ENCODE measurements at regions not wholly inside any gene's neighbourhood (a gene's known extent, or its start where the extent isn't known, plus 50 kb on each side); places are given as distances from the start of the nearest gene placed in this dataset.

DNA sequence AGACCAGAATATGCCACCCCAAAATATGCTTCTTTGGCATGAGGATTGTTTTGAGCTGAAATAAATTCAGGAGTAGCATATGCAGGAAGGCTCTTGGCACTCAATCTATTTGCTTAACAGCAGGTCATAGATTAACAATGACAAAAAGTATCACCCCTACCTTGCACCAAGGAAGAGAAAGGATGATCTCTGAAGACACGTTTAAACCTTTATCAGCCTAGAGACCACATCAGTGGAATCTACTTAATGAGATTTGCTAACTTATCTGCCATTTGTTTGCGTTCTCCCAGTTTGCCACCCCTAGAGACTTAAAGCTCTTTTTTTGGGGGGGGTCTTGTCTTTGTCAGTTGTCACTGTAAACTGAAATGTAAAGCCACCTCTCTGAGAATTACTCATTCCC lies 1278.7 kb upstream of the USP15 start:
- H3K9me3 ChIP-seq (ENCODE audit: control insufficient read depth, low read length) = peaks cover 5% of the 10 kb centered on the region
- WGBS, 2 experiments (ENCODE audit: insufficient coverage in 2 of 2) = 25% methylated on average over 1 of the region's 2 CpGs; no CpG with 5 or more reads in 1 of the 2 experiments
- no peak overlapping the region for H3K27ac ChIP-seq (ENCODE audit: low read depth, low read length, severe bottlenecking)
- H3K36me3 ChIP-seq (ENCODE audit: control insufficient read depth, insufficient read depth, low read length) = no peaks in the 10 kb centered on the region
- no peak overlapping the region for H3K4me3 ChIP-seq (ENCODE audit: extremely low read depth, insufficient read depth, low read length, poor library complexity, severe bottlenecking)
- H3K4me1 ChIP-seq (ENCODE audit: control insufficient read depth, insufficient read depth, low read length, poor library complexity, severe bottlenecking) = peaks cover 5% of the 10 kb centered on the region

GRCh38 chr12:60992087-60992486 lies 1268.1 kb upstream of the USP15 start:
- Histone ChIP-seq H3K36me3 (ENCODE audit: control insufficient read depth, insufficient read depth, low read length) (no peaks in the 10 kb centered on the region), H3K4me1 (ENCODE audit: control insufficient read depth, insufficient read depth, low read length, poor library complexity, severe bottlenecking) (no peaks in the 10 kb centered on the region), H3K4me3 (ENCODE audit: extremely low read depth, insufficient read depth, low read length, poor library complexity, severe bottlenecking) (no peak overlapping the region), H3K27ac (ENCODE audit: low read depth, low read length, severe bottlenecking) (no peak overlapping the region), H3K9me3 (ENCODE audit: control insufficient read depth, low read length) (no peaks in the 10 kb centered on the region)
- WGBS, 2 experiments (ENCODE audit: insufficient coverage in 2 of 2) = no CpG with 5 or more reads among the region's 2 CpGs

DNA sequence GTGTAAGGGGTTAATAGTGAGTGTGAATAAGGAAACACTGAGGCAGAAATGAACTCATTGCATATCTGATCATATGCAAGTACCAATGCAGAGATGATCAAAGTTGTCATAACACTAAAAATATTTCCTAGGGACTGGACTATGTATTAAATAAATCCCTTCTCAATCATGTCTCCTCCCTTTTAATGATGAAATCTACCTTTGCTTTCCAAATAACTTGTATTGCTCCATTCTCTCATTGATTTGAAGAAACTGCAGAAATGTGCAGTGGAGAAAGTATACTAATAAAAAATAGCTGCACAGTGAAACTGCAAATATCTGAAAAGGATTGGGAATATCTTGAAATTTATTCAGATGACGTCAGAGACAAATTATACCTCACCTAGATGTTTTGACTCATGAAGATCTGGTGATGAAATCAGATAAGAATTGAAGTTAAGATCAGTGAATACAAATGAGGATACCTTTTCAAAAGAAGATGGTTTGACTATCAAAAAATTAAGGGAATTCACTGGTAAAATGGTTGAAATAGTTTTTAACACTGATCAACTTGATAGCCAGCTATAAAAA lies 1264.9 kb upstream of the USP15 start:
- H3K9me3 ChIP-seq (ENCODE audit: control insufficient read depth, low read length) = no peaks in the 10 kb centered on the region
- no peak overlapping the region for H3K4me3 ChIP-seq (ENCODE audit: extremely low read depth, insufficient read depth, low read length, poor library complexity, severe bottlenecking)
- WGBS, 2 experiments (ENCODE audit: insufficient coverage in 2 of 2) = no CpG with 5 or more reads among the region's 1 CpG
- H3K4me1 ChIP-seq (ENCODE audit: control insufficient read depth, insufficient read depth, low read length, poor library complexity, severe bottlenecking) = no peaks in the 10 kb centered on the region
- no peaks in the 10 kb centered on the region for H3K36me3 ChIP-seq (ENCODE audit: control insufficient read depth, insufficient read depth, low read length)
- H3K27ac ChIP-seq (ENCODE audit: low read depth, low read length, severe bottlenecking) = no peak overlapping the region

DNA sequence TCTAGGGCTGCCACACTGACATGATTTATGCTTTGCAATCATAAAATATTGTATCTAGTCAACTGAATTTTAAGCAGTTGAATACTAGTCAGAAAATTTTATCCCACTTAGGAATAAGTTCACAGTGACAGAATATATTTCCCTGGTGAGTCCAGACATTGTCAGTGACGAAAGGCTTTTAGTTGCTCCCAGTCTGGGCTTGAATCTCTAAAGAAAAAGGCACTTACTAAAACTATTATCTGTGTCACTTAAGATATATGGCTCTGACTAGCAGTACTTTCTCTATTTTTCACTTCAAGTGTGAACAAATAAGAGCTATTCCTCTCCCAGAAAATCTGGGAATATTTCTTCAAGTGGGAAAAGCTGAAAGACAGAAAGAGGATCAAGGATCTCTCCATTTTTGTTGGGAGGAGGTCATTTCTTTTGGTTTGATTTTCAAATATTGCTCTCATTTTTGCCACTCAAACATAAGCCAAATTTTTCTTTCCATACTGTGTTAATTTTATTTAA lies 1262.3 kb upstream of the USP15 start:
- Histone ChIP-seq H3K9me3 (ENCODE audit: control insufficient read depth, low read length) (no peaks in the 10 kb centered on the region), H3K4me1 (ENCODE audit: control insufficient read depth, insufficient read depth, low read length, poor library complexity, severe bottlenecking) (no peaks in the 10 kb centered on the region), H3K27ac (ENCODE audit: low read depth, low read length, severe bottlenecking) (no peak overlapping the region), H3K4me3 (ENCODE audit: extremely low read depth, insufficient read depth, low read length, poor library complexity, severe bottlenecking) (no peak overlapping the region), H3K36me3 (ENCODE audit: control insufficient read depth, insufficient read depth, low read length) (no peaks in the 10 kb centered on the region)
- WGBS, 2 experiments (ENCODE audit: insufficient coverage in 2 of 2) = 83% methylated on average over 1 of the region's 1 CpG; no CpG with 5 or more reads in 1 of the 2 experiments

DNA sequence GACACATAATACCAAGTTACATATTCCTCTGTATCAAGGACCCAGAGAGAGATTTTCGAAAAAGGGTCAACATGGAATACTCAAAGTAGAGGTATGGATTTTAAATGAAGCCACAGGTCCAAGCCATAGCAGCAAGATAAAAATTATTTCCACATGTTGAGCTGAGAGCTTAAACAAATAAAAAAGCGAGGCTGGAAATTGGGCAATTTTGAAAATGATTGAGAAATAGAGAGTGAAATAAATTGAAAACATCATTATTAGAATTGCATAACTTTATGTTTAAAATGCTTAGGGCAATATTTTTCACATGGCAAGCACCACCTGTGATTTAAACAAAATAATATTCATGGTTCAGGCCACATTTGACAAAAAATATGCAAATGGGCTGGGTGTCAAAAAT lies 1251.0 kb upstream of the USP15 start:
- Histone ChIP-seq H3K9me3 (ENCODE audit: control insufficient read depth, low read length) (no peaks in the 10 kb centered on the region), H3K27ac (ENCODE audit: low read depth, low read length, severe bottlenecking) (no peak overlapping the region), H3K4me3 (ENCODE audit: extremely low read depth, insufficient read depth, low read length, poor library complexity, severe bottlenecking) (no peak overlapping the region), H3K36me3 (ENCODE audit: control insufficient read depth, insufficient read depth, low read length) (no peaks in the 10 kb centered on the region), H3K4me1 (ENCODE audit: control insufficient read depth, insufficient read depth, low read length, poor library complexity, severe bottlenecking) (no peaks in the 10 kb centered on the region)
- no CpG with 5 or more reads among the region's 2 CpGs for WGBS, 2 experiments (ENCODE audit: insufficient coverage in 2 of 2)

GRCh38 chr12:61011767-61012423 lies 1248.3 kb upstream of the USP15 start:
- Histone ChIP-seq H3K27ac (ENCODE audit: low read depth, low read length, severe bottlenecking) (no peak overlapping the region), H3K9me3 (ENCODE audit: control insufficient read depth, low read length) (no peaks in the 10 kb centered on the region), H3K4me3 (ENCODE audit: extremely low read depth, insufficient read depth, low read length, poor library complexity, severe bottlenecking) (no peak overlapping the region), H3K36me3 (ENCODE audit: control insufficient read depth, insufficient read depth, low read length) (no peaks in the 10 kb centered on the region), H3K4me1 (ENCODE audit: control insufficient read depth, insufficient read depth, low read length, poor library complexity, severe bottlenecking) (no peaks in the 10 kb centered on the region)
- WGBS, 2 experiments (ENCODE audit: insufficient coverage in 2 of 2) = no CpG with 5 or more reads among the region's 2 CpGs

DNA sequence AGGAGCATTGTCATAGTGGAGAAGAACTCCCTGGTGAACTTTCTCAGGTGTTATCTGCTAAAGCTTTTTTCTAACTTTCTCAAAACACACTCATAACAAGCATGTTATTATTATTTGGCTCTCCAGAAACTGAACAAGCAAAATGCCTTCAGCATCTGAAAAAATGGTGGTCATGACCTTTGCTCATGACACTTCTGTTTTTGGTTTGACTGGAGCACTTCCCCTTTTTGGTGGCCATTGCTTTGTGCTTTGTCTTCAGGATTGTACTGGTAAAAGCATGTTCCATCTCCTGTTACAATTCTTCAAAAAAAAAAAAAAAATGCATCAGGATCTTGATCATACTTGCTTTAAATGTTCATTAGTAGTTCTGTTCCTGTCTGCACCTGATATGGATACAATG lies 1241.6 kb upstream of the USP15 start:
- no peak overlapping the region for H3K4me3 ChIP-seq (ENCODE audit: extremely low read depth, insufficient read depth, low read length, poor library complexity, severe bottlenecking)
- H3K9me3 ChIP-seq (ENCODE audit: control insufficient read depth, low read length) = peaks cover 12% of the 10 kb centered on the region
- H3K36me3 ChIP-seq (ENCODE audit: control insufficient read depth, insufficient read depth, low read length) = no peaks in the 10 kb centered on the region

GRCh38 chr12:61023231-61023630 lies 1237.0 kb upstream of the USP15 start:
- no peak overlapping the region for H3K4me3 ChIP-seq (ENCODE audit: extremely low read depth, insufficient read depth, low read length, poor library complexity, severe bottlenecking)
- WGBS, 2 experiments (ENCODE audit: insufficient coverage in 2 of 2) = 89 to 95% methylated on average over 8 to 11 of the region's 15 CpGs
- no peak overlapping the region for H3K27ac ChIP-seq (ENCODE audit: low read depth, low read length, severe bottlenecking)
- peaks cover 17% of the 10 kb centered on the region for H3K9me3 ChIP-seq (ENCODE audit: control insufficient read depth, low read length)
- H3K4me1 ChIP-seq (ENCODE audit: control insufficient read depth, insufficient read depth, low read length, poor library complexity, severe bottlenecking) = no peaks in the 10 kb centered on the region
- H3K36me3 ChIP-seq (ENCODE audit: control insufficient read depth, insufficient read depth, low read length) = no peaks in the 10 kb centered on the region

More for the DNA sequence above, 1241.6 kb upstream of the USP15 start:
- H3K27ac ChIP-seq (ENCODE audit: low read depth, low read length, severe bottlenecking) = no peak overlapping the region
- H3K4me1 ChIP-seq (ENCODE audit: control insufficient read depth, insufficient read depth, low read length, poor library complexity, severe bottlenecking) = no peaks in the 10 kb centered on the region

GRCh38 chr12:61029516-61029915 lies 1230.7 kb upstream of the USP15 start:
- no peak overlapping the region for H3K4me3 ChIP-seq (ENCODE audit: extremely low read depth, insufficient read depth, low read length, poor library complexity, severe bottlenecking)
- 20% methylated on average over 1 of the region's 1 CpG; no CpG with 5 or more reads in 1 of the 2 experiments for WGBS, 2 experiments (ENCODE audit: insufficient coverage in 2 of 2)
- H3K36me3 ChIP-seq (ENCODE audit: control insufficient read depth, insufficient read depth, low read length) = no peaks in the 10 kb centered on the region
- peaks cover 5% of the 10 kb centered on the region for H3K9me3 ChIP-seq (ENCODE audit: control insufficient read depth, low read length)
- H3K27ac ChIP-seq (ENCODE audit: low read depth, low read length, severe bottlenecking) = no peak overlapping the region
- no peaks in the 10 kb centered on the region for H3K4me1 ChIP-seq (ENCODE audit: control insufficient read depth, insufficient read depth, low read length, poor library complexity, severe bottlenecking)

DNA sequence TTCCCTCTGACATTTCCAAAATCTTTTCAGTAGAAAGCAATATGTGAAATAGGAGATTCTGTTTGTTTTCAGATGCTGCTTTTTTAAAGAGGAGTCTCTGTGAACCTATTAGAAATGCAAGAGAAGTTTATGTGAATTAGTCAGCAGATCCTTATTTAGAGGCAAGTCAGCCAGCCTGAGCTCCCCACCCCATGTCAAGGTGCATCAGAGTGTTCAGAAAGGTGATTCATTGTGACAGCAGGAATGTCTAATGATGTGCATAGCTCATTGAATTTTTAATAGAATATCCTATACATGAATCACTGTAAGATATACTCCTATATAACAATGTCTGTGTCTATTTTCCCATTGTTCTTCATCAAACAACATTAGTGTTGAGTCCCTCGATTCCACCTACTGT lies 1222.4 kb upstream of the USP15 start:
- no peak overlapping the region for H3K4me3 ChIP-seq (ENCODE audit: extremely low read depth, insufficient read depth, low read length, poor library complexity, severe bottlenecking)
- H3K9me3 ChIP-seq (ENCODE audit: control insufficient read depth, low read length) = no peaks in the 10 kb centered on the region
- no peaks in the 10 kb centered on the region for H3K36me3 ChIP-seq (ENCODE audit: control insufficient read depth, insufficient read depth, low read length)
- no peak overlapping the region for H3K27ac ChIP-seq (ENCODE audit: low read depth, low read length, severe bottlenecking)
- 67% methylated on average over 1 of the region's 1 CpG; no CpG with 5 or more reads in 1 of the 2 experiments for WGBS, 2 experiments (ENCODE audit: insufficient coverage in 2 of 2)
- H3K4me1 ChIP-seq (ENCODE audit: control insufficient read depth, insufficient read depth, low read length, poor library complexity, severe bottlenecking) = no peaks in the 10 kb centered on the region

DNA sequence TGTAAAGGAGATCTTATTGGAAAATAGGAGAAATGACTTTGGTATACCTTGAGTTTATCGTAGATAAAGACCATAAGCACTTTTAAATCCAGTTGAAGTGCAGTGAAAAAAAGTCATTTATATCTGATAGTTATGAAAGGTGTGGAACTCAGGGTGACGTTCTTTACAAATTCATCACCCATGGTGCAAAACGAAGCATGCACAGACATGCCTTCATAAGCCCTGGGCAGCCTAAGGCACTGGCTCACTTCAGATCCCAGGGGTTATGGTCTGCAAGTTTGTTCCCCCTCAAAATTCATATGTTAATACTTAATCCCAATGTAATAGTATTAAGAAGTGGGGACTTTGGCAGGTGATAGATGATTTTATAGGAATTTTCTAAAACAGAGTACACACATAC lies 1216.4 kb upstream of the USP15 start:
- Histone ChIP-seq H3K36me3 (ENCODE audit: control insufficient read depth, insufficient read depth, low read length) (no peaks in the 10 kb centered on the region), H3K27ac (ENCODE audit: low read depth, low read length, severe bottlenecking) (no peak overlapping the region), H3K9me3 (ENCODE audit: control insufficient read depth, low read length) (no peaks in the 10 kb centered on the region), H3K4me1 (ENCODE audit: control insufficient read depth, insufficient read depth, low read length, poor library complexity, severe bottlenecking) (no peaks in the 10 kb centered on the region), H3K4me3 (ENCODE audit: extremely low read depth, insufficient read depth, low read length, poor library complexity, severe bottlenecking) (no peak overlapping the region)
- WGBS, 2 experiments (ENCODE audit: insufficient coverage in 2 of 2) = 70 to 83% methylated on average over 2 of the region's 3 CpGs
